A549 (cell line): ENCODE measurements at regions not wholly inside any gene's neighbourhood (a gene's known extent, or its start where the extent isn't known, plus 50 kb on each side); places are given as distances from the start of the nearest gene placed in this dataset.

ENCODE experiments used
- ATAC-seq, 2 experiments: fragments of 200-7000 bp in 1 of 2; fragments of >200 bp in 1 of 2; cut with Nextera tagmentation in 1 of 2; cut with Tn5 transposase in 1 of 2; 3 replicates each; pipeline versions ENCODE4 v1.8.0 to v1.9.1; 2018 to 2020; ENCODE audit warnings: mild to moderate bottlenecking in 1 of 2, moderate library complexity in 1 of 2
- CTCF ChIA-PET: fragments of 300-600 bp; sonication (Branson Sonifier 250); formaldehyde crosslinking; extraction: SDS; loops from one replicate; lab custom pipeline; 2021; ENCODE audit warnings: antibody characterized with exemption, inconsistent platforms; lab: Yijun Ruan, JAX
- POLR2A ChIA-PET: fragments of 350-600 bp; formaldehyde crosslinking; extraction: SDS; loops from one replicate; lab custom pipeline; 2021; ENCODE audit warnings: antibody characterized with exemption, inconsistent platforms; lab: Yijun Ruan, JAX
- DNase-seq, 2 experiments: peaks; one replicate each; pipeline versions ENCODE4 v3.0.0 to v3.0.0-alpha.2; 2011 to 2016; ENCODE audit warnings: low read depth in 1 of 2, low spot score in 1 of 2
- FAIRE-seq: peaks from 2 replicates; lab custom pipeline; 2011; peaks lifted over from hg19 to GRCh38; lab: Jason Lieb, UNC
- H3K27ac ChIP-seq, 2 experiments: fragments of >200 bp; sonication (Bioruptor Twin); formaldehyde crosslinking; 3 replicates each; pipeline ENCODE4 v1.5.1; 2016 to 2017
- H3K4me1 ChIP-seq: fragments of >200 bp; sonication (Bioruptor Twin); formaldehyde crosslinking; 3 replicates; pipeline ENCODE4 v1.6.1; 2016
- H3K4me2 ChIP-seq: fragments of >200 bp; sonication (Bioruptor Twin); formaldehyde crosslinking; 3 replicates; pipeline ENCODE4 v1.6.1; 2016
- H3K4me3 ChIP-seq: fragments of >200 bp; sonication (Bioruptor Twin); formaldehyde crosslinking; 3 replicates; pipeline ENCODE4 v1.5.1; 2016
- H3K9me3 ChIP-seq: fragments of >200 bp; sonication (Bioruptor Twin); formaldehyde crosslinking; 3 replicates; pipeline ENCODE4 v1.6.1; 2016
- BCL3 ChIP-seq: fragments of >200 bp; sonication (Bioruptor Twin); formaldehyde crosslinking; IDR thresholded peaks from 3 replicates; pipeline ENCODE4 v1.6.1; 2016
- BHLHE40 ChIP-seq: IDR thresholded peaks from 2 replicates; pipeline ENCODE4 v1.6.1; 2012; ENCODE audit warnings: low read depth, low read length, inconsistent platforms
- CBX2 ChIP-seq: fragments of 200-600 bp; sonication (generic); IDR thresholded peaks from 2 replicates; pipeline ENCODE4 v1.6.1; 2016; ENCODE audit warnings: low read depth, mild to moderate bottlenecking, borderline replicate concordance
- CHD4 ChIP-seq: fragments of 200-600 bp; sonication (generic); IDR thresholded peaks from 2 replicates; pipeline ENCODE4 v1.6.1; 2016; ENCODE audit warnings: antibody characterized with exemption, mild to moderate bottlenecking, borderline replicate concordance
- EHMT2 ChIP-seq: fragments of 200-600 bp; sonication (generic); IDR thresholded peaks from 2 replicates; pipeline ENCODE4 v1.6.1; 2016; ENCODE audit warnings: antibody characterized with exemption, low read depth, mild to moderate bottlenecking, moderate library complexity
- EP300 ChIP-seq, 2 experiments: fragments of >200 bp; sonication (Bioruptor Twin); formaldehyde crosslinking; IDR thresholded peaks; 2 replicates in 1 of 2; 3 replicates in 1 of 2; pipeline ENCODE4 v1.6.1; 2016 to 2017
- FOXS1 ChIP-seq: fragments of 250-450 bp; sonication (Bioruptor Pico); IDR thresholded peaks from 2 replicates; pipeline ENCODE4 v1.5.0; 2020; ENCODE audit warnings: mild to moderate bottlenecking, moderate library complexity
- HES2 ChIP-seq: fragments of >200 bp; sonication (Bioruptor Twin); formaldehyde crosslinking; IDR thresholded peaks from 2 replicates; pipeline ENCODE4 v1.6.1; 2016
- HEYL ChIP-seq: fragments of 250-450 bp; sonication (Bioruptor Pico); IDR thresholded peaks from 2 replicates; pipeline ENCODE4 v1.8.0; 2021; ENCODE audit warnings: mild to moderate bottlenecking, moderate library complexity
- HOXA7 ChIP-seq: fragments of 250-450 bp; sonication (Bioruptor Pico); IDR thresholded peaks from 2 replicates; pipeline ENCODE4 v1.5.0; 2020; ENCODE audit warnings: mild to moderate bottlenecking, moderate library complexity
- HOXB5 ChIP-seq: fragments of 250-450 bp; sonication (Bioruptor Pico); IDR thresholded peaks from 2 replicates; pipeline ENCODE4 v1.5.0; 2020; ENCODE audit warnings: mild to moderate bottlenecking, moderate library complexity
- KDM1A ChIP-seq: fragments of 200-600 bp; sonication (generic); IDR thresholded peaks from 2 replicates; pipeline ENCODE4 v1.6.1; 2016; ENCODE audit warnings: low read depth, mild to moderate bottlenecking
- KDM5A ChIP-seq: fragments of 200-600 bp; sonication (generic); IDR thresholded peaks from 2 replicates; pipeline ENCODE4 v1.6.1; 2016; ENCODE audit warnings: antibody characterized with exemption, mild to moderate bottlenecking
- MAFK ChIP-seq: fragments of 450-650 bp; IDR thresholded peaks from 2 replicates; pipeline ENCODE4 v1.6.1; 2014; ENCODE audit not compliant: partially characterized antibody
- MAZ ChIP-seq: fragments of 150-350 bp; IDR thresholded peaks from 2 replicates; pipeline ENCODE4 v1.6.1; 2014; ENCODE audit warnings: antibody characterized with exemption, low read depth, low read length, borderline replicate concordance
- NFE2L2 ChIP-seq: fragments of 150-350 bp; conservative IDR thresholded peaks from 2 replicates; pipeline ENCODE4 v1.6.1; 2014; ENCODE audit warnings: low read length
- NR3C1 ChIP-seq: fragments of >200 bp; sonication (Bioruptor Twin); formaldehyde crosslinking; IDR thresholded peaks from 3 replicates; pipeline ENCODE4 v1.6.1; 2017
- PBX3 ChIP-seq: IDR thresholded peaks from 2 replicates; pipeline ENCODE4 v1.6.1; 2012
- RAD21 ChIP-seq, 2 experiments: fragments of >200 bp in 1 of 2; sonication (Bioruptor Twin) in 1 of 2; formaldehyde crosslinking in 1 of 2; IDR thresholded peaks in 1 of 2; conservative IDR thresholded peaks in 1 of 2; 2 replicates in 1 of 2; 3 replicates in 1 of 2; pipeline ENCODE4 v1.6.1; 2012 to 2018; ENCODE audit warnings: inconsistent platforms in 1 of 2
- RARB ChIP-seq: fragments of 250-450 bp; sonication (Bioruptor Pico); IDR thresholded peaks from 2 replicates; pipeline ENCODE4 v1.8.0; 2021; ENCODE audit warnings: mild to moderate bottlenecking, moderate library complexity
- RCOR1 ChIP-seq: fragments of 150-350 bp; IDR thresholded peaks from 2 replicates; pipeline ENCODE4 v1.6.1; 2014; ENCODE audit warnings: antibody characterized with exemption, low read length, low read depth
- SMC3 ChIP-seq: fragments of >200 bp; sonication (Bioruptor Twin); formaldehyde crosslinking; IDR thresholded peaks from 3 replicates; pipeline ENCODE4 v1.6.1; 2018; ENCODE audit warnings: inconsistent platforms
- ZFP36 ChIP-seq: fragments of 450-650 bp; IDR thresholded peaks from 2 replicates; pipeline ENCODE4 v1.6.1; 2014; ENCODE audit warnings: borderline replicate concordance; ENCODE audit not compliant: partially characterized antibody
- WGBS: methylation state at CpG from one replicate; pipeline ENCODE4 v1.1.6; 2017; ENCODE audit errors: missing lambda C conversion rate; 5-methylcytosine and 5-hydroxymethylcytosine counted together
- TF ChIP-seq, protein P1 (sequence below): fragments of 150-350 bp; IDR thresholded peaks from 2 replicates; pipeline ENCODE4 v1.6.1; 2014; ENCODE audit warnings: low read depth, mild to moderate bottlenecking, low read length

- DNase-seq (no peak), ATAC-seq (no peak), FAIRE-seq (no peak)
- H3K4me1 ChIP-seq = no peaks in the 10 kb centered on the region
- ChIA-PET POLR2A (no interaction called here), CTCF (no interaction called here)
- H3K9me3 ChIP-seq = no peaks in the 10 kb centered on the region; the same call in 2 of the 3 replicates
- H3K4me2 ChIP-seq = no peak overlapping the region
- WGBS = 0% methylated on average over 1 of the region's 1 CpG
- H3K4me3 ChIP-seq = no peak overlapping the region
- H3K27ac ChIP-seq = no peak overlapping the region
- TF ChIP-seq NFE2L2 = no peak
- TF ChIP-seq KDM1A = no peak
- no peak for TF ChIP-seq RAD21 (conservative IDR thresholded peaks at IDR 0.05 in 1 of 2, IDR thresholded peaks at IDR 0.05 in 1 of 2)
- TF ChIP-seq MAFK = no peak
- TF ChIP-seq RCOR1 = no peak
- no peak for TF ChIP-seq BCL3
- no peak for TF ChIP-seq FOXS1
- no peak for TF ChIP-seq EHMT2
Measured at GRCh38 chr3:144953959-144954358, 982.3 kb downstream of the DIPK2A start.

- Histone ChIP-seq H3K4me3 (no peak overlapping the region), H3K9me3 (no peaks in the 10 kb centered on the region; the same call in 2 of the 3 replicates), H3K4me1 (no peaks in the 10 kb centered on the region), H3K4me2 (no peak overlapping the region), H3K27ac (no peak overlapping the region)
- DNase-seq = no peak
- no peak for FAIRE-seq
- WGBS = 62% methylated on average over 4 of the region's 4 CpGs
- ChIA-PET POLR2A (no interaction called here), CTCF (no interaction called here)
- ATAC-seq = no peak
- TF ChIP-seq ZFP36 (no peak), KDM5A (no peak), FOXS1 (no peak), RARB (CRISPR knock-in tag) (no peak), EP300 (IDR thresholded peaks at IDR 0.05) (no peak), PBX3 (no peak), NR3C1 (no peak), HOXA7 (CRISPR knock-in tag) (no peak)
Measured at GRCh38 chr3:144957398-144958101, 985.9 kb downstream of the DIPK2A start.

DNA sequence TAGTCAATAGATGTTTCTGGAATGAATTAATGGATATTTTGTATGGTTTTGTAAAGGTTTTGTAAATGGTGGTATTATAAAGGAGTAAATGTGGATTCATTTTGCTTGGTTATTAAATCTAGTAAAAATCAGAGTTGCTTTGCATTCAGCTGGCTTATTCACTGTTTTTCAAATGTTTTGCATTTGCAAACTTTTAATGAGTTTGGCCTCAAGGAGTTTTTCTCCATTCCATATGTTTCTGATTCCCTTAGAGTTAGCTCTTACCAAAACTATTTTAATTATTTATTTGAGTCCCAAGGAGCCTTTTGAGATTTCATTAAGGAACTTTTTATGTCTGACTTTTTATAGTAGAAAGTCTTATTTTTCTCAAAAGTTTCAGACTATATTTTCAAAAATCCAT, 992.2 kb downstream of the DIPK2A start:
- Histone ChIP-seq H3K27ac (no peak overlapping the region), H3K4me1 (no peaks in the 10 kb centered on the region), H3K4me3 (no peak overlapping the region), H3K4me2 (no peak overlapping the region), H3K9me3 (no peaks in the 10 kb centered on the region)
- no peak for FAIRE-seq
- no peak for DNase-seq
- TF ChIP-seq HOXB5 (CRISPR knock-in tag) = no peak
- TF ChIP-seq, protein P1, sequence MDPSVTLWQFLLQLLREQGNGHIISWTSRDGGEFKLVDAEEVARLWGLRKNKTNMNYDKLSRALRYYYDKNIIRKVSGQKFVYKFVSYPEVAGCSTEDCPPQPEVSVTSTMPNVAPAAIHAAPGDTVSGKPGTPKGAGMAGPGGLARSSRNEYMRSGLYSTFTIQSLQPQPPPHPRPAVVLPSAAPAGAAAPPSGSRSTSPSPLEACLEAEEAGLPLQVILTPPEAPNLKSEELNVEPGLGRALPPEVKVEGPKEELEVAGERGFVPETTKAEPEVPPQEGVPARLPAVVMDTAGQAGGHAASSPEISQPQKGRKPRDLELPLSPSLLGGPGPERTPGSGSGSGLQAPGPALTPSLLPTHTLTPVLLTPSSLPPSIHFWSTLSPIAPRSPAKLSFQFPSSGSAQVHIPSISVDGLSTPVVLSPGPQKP = no peak
- no peak for TF ChIP-seq BHLHE40
- TF ChIP-seq CHD4 = no peak
- TF ChIP-seq FOXS1 = no peak
- ATAC-seq = no peak
- ChIA-PET POLR2A (no interaction called here), CTCF (no interaction called here)

GRCh38 chr3:144966560-144966959, 994.9 kb downstream of the DIPK2A start:
- WGBS = 71% methylated on average over 2 of the region's 2 CpGs
- FAIRE-seq (no peak), ATAC-seq (no peak), DNase-seq (no peak)
- CTCF ChIA-PET = no interaction called here
- H3K4me2 ChIP-seq = no peak overlapping the region
- no peaks in the 10 kb centered on the region for H3K9me3 ChIP-seq
- no peak overlapping the region for H3K27ac ChIP-seq
- no peak overlapping the region for H3K4me3 ChIP-seq
- no peak for TF ChIP-seq MAZ
- TF ChIP-seq HES2 = no peak
- no peak for TF ChIP-seq EP300 (IDR thresholded peaks at IDR 0.05)
- TF ChIP-seq HOXB5 (CRISPR knock-in tag) = no peak
- no peak for TF ChIP-seq SMC3
- TF ChIP-seq MAFK = peak; percentile 53
- TF ChIP-seq CBX2 = no peak
- TF ChIP-seq HEYL (CRISPR knock-in tag) = no peak
- TF ChIP-seq, all 56 proteins: peak for 1
- POLR2A ChIA-PET = no interaction called here
- no peaks in the 10 kb centered on the region for H3K4me1 ChIP-seq
